Activated CD4-positive, alpha-beta T cell treated with anti-CD3 and anti-CD28 coated beads, Interleukin-2, Interleukin-6, amounts not matched to agents 100 ng/mL and 50 ng/mL, durations not matched to agents 16 hours and 8 hours (primary cell): ENCODE measurements at regions not wholly inside any gene's neighbourhood (a gene's known extent, or its start where the extent isn't known, plus 50 kb on each side); places are given as distances from the start of the nearest gene placed in this dataset.
"Not testable (repeated sequence)": the region's sequence is repeated elsewhere in the genome, so short reads cannot be mapped to it uniquely, and the experiment has no call there.

ENCODE experiments used
- DNase-seq: peaks from one replicate; pipeline ENCODE4 v3.0.0-alpha.2; 2020

DNA sequence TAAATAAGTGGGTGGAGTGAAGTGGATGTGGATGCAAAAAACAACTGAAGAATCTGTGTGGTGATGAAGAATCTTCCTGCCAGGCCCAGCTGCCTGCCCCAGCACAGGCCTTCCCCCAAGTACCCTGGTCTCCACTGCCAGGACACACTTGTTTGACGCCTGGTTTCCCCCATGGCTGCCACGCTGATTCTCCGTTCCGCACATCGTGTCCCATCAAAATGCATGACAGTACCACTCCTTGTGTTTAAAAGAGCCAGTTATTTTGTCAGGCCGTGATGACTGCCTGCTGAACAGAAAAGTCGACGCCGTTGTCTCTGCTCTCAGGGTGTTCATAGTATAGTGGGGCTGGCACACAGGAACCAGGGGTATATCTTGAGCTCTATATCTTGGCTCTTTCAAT, 50.3 kb upstream of the KYNU start:
- no peak for DNase-seq

- no peak for DNase-seq
These were observed 51.6 kb upstream of the KYNU start for GRCh38 chr2:142825861-142826260.

DNA sequence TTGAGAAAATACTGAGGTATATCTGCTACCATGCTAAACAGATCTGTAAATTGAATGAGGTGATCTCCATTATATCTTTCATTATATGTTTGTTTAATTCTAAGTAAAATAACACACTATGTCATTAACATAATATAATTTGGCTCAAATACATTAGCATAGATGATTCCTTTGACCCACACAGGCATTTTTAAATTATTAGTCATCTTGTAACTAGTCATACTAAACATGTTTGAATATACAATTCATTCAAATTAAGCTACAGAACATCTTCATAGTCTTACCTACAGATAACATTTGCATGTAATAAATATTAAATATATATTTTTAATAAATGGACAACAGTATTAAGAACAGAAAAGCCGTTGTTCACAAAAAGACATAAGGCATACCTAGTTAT, 52.7 kb upstream of the KYNU start:
- no peak for DNase-seq

DNA sequence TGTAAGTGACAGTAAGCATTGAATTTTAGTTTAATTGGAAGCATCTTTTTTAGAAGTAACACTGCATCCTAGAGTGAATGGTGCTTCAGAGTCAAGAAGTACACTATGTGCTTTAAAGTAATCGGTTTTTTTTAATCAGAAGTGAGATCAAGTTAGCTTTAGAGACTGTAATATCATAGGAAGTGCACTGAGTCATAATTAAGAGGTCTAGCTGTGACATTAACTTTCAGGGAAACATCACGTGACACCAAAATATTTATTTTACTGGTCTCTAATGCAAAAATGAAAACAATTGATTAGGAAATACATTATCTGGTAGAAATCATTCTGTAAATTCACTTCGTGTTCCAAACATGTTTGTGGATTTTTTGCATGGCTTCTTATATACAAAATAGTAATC, 55.3 kb upstream of the KYNU start:
- no peak for DNase-seq

DNA sequence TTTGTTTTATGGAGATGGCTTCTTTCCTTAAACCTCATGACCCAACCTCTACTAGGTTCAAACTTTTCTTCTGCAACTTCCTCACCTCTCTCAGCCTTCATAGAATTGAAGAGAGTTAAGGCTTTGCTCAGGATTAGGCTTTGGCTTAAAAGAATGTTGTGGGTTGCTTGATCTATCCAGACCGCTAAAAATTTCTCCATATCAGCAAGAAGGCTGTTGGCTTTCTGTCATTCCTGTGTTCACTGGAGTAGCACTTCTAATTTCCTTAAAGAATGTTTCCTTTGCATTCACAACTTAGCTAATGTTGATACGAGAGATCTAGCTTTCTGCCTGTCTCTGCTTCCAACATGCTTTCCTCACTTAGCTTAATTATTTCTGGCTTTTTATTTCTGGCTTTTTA, 58.1 kb upstream of the KYNU start:
- no peak for DNase-seq

DNA sequence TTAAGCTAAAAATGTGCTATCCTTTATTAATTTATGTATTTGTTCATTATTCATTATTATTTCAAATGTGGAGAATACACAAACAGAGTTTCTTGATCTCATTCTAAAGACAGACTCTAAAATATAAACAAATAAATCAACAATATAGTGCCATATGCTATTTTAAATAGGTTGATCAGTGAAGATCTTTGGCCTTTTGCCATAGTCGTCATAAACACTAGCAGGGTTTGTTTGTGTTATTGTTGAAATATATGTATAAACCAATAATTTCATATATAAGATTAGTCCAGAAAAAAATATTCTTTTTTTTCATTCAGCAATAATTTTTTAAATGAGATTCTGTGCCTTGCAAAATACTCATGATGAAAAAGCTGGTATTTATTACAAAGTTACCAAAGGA, 62.1 kb upstream of the KYNU start:
- DNase-seq, result no peak

DNA sequence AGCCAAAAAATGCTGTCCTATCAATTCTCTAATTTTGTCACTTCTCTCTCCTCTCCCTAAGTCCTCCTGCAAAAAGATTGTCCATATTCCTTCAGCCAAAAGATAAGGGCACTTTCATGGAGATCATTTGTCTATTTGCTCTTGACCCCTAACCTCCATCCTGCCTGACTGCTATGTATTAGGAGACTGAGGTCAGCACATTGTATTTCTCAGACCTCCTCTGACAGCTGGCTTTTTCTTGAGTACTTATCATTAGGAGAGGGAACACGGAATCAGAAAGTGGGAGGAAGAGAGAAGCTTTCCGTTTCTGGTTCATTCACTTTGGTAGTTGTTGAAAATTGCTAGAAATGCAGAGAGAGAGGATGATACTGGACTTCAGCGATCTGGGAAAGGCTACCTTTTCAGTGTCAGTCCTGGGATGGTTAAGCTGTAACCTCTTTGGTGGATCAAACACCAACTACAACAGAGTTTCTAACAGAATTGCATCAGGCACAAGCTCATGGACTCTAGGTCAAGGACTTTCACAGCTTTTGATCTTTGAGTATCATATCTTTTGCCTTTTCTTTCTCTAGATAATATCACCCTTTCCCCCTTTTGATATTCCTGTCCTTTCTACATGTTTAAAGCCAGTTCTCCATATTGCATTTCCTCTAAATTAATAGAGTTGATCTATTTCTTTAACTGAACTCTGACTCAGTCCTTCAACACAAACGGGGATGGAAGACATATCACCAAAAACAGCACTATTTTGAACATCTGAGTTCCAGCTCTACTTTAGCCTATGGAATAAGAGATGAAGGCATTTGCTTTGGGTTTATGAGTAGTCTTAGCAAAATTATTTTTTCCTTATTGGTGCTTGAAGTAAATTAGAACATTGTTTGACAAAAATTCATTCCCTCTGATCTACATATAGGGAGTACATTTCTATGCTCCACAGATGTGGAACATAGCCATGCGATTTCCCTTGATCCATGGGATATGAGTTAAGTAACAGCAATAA, 63.3 kb upstream of the KYNU start:
- no peak for DNase-seq

- DNase-seq, result not testable (repeated sequence)
These were observed 65.8 kb upstream of the KYNU start for GRCh38 chr2:142811644-142812043.

- no peak for DNase-seq
These were observed 72.2 kb upstream of the KYNU start for GRCh38 chr2:142805244-142805643.

GRCh38 chr2:142803158-142803557, 74.3 kb upstream of the KYNU start:
- DNase-seq, result no peak

GRCh38 chr2:142796588-142796987, 80.9 kb upstream of the KYNU start:
- DNase-seq, result no peak

- no peak for DNase-seq
These were observed 81.3 kb upstream of the KYNU start for GRCh38 chr2:142796161-142796560.

- DNase-seq, result no peak
These were observed 82.6 kb upstream of the KYNU start for GRCh38 chr2:142794850-142795249.

GRCh38 chr2:142792328-142792727, 85.1 kb upstream of the KYNU start:
- not testable (repeated sequence) for DNase-seq

DNA sequence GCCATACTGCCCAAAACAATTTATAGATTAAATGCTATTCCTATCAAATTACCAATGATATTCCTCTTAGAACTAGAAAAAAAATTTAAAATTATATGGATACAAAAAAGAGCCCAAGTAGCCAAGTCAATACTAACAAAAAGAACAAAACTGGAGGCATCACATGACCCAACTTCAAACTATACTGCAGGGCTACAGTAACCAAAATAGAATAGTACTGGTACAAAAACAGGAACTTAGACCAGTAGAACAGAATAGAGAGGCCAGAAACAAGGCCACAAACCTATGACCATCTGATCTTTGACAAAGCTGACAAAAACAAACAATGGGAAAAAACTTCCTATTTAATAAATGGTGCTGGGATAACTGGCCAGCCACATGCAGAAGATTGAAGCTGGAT, 86.1 kb upstream of the KYNU start:
- no peak for DNase-seq

GRCh38 chr2:142786918-142787702, 90.4 kb upstream of the KYNU start:
- no peak for DNase-seq

DNA sequence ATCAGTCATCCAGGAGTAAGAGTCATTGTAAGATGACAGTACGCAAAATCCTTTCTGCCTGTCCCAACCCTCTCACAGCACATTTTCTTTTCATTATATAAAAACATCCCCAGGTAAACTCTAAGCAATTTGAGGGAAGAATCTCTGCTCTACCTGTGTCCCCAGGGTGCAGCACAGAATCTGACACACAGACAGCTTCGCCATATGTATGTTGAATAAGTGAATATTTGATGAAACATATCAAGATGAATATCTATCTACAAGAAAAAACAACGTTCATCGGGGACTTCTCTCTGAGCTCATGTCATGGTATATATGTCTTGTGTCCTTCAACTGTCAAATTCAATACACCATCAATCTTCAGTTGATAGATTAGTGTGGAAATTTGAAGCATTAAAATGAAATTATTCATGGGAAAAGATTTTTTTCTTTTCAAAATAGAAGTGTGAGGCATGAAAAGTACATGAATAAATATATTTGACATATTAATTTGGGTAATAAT, 94.5 kb upstream of the KYNU start:
- DNase-seq, result no peak

DNA sequence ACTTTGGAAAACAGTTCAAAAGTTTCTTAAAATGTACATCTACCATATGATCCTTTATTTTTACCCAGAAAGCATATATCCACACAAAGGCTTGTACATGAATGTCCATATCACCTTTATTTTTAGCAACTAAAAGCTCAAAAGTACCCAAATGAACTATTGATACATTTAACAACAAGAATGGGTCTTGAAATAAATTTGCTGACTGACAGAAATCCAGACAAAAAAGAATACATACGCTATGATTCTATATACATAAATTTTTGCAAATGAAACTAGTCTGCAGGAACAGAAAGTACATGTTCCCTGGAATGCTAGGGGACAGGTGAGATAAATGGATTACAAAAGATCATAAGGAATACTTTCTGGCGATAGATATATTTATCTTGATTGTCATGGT, 96.3 kb upstream of the KYNU start:
- DNase-seq, result no peak

DNA sequence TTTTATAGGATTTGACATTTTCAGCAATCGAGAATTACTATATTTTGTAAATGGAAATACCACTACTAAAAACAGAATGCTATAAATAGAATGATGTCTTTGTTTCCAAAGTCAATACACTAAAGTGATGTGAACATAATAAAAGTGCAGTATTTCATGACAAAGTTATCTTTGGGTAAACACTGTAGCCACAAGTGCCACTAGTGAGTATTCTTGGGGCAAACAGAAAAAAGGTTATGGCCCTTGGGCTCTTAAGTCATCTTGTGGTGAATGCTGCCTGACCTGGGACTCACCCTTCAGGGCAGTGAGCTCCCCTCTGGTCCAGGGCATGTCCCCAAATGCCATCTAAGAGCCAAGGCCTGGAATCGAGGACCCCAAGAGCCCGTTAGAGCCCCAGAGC, 99.2 kb upstream of the KYNU start:
- no peak for DNase-seq

DNA sequence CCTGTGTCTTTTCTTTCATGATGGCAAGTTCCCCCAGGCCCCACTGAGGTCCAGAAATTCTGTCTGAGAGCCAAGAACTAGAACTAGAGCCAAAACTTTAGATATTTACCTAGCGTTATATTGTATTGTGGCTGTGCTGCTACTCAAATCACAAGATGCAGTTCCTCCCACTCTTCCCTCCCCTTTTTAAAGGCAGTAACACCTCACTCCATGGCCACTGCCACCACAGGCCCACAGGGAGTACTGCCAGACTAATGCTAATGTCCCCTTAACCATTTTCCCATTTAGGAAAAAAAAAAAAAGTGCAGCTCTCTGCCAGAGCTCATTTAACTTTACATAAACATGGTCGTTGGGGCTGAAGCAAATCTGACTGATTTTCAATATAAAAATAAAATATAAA, 99.7 kb upstream of the KYNU start:
- no peak for DNase-seq

DNA sequence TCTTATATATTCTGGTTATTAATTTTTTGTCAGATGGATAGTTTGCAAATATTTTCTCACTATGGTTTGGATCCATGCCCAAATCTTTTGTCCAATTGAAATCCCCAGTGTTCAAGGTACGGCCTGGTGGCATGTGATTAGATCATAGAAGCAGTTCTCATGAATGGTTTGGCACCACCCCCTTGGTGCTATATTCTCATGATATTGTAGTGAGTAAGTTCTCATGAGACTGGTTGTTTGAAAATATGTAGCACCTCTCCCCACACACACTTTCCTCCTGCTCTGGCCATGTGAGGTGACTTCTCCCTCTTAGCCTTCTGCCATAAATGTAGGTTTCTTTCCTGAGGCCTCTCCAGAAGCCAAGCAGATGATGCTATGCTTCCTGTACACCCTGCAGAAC, 107.7 kb upstream of the KYNU start:
- DNase-seq, result no peak

DNA sequence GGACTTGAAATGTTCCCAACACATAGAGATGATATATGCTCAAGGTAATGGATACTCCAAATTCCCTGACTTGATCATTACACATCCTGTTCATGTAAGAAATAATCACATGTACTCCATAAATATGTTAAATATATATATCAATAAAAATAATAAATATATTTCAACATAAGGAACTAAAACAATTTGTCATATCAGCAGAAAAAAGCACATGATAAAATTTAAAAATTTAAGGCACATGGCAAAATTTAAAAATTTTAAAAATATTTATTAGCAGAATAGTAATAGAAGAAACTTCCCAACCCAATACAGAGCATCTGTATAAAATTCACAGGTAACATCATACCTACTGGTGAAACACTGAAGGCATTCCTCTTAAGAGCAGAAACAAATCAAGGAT, 109.6 kb upstream of the KYNU start:
- DNase-seq, result no peak

DNA sequence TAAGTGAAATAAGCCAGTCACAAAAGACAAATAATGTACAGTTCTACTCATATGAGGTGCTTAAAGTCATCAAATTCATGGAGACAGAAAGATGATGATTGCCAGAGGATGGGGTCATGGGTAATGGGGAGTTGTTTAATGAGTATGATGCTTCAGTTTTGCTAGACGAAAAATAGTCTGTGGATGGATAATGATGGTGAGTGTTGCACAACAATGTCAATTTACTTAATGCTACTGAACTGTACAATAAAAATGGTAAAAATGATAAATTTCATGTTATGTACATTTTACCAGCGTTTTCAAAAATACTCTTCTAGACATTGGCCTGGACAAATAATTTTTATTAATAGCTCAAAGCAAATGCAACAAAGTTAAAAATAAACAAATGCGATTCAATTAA, 118.5 kb upstream of the KYNU start:
- no peak for DNase-seq

DNA sequence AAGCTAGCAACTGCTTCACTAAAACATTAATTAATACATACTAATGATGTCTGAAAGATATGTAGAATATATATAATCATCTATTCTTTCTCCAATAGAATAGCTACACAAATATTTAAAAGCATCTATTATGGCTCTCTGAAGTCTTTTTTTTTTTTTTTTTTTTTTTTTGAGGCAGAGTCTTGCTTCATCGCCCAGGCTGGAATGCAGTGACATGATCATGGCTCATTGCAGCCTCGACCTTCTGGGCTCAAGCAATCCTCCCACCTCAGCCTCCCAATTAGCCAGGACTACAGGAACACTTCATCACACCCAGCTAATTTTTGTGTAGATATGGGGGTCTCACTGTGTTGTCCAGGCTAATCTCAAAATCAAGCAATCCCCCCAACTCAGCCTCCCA, 120.4 kb upstream of the KYNU start:
- no peak for DNase-seq
